H1 (cell line): ENCODE measurements at regions not wholly inside any gene's neighbourhood (a gene's known extent, or its start where the extent isn't known, plus 50 kb on each side); places are given as distances from the start of the nearest gene placed in this dataset.
"Not testable (repeated sequence)": the region's sequence is repeated elsewhere in the genome, so short reads cannot be mapped to it uniquely, and the experiment has no call there.

Source experiments
- CTCF ChIA-PET: fragments of 300-600 bp; sonication (Branson Sonifier 250); formaldehyde crosslinking; loops from one replicate; lab custom pipeline; 2021; ENCODE audit not compliant: partially characterized antibody; lab: Charles Lee
- POLR2A ChIA-PET: fragments of 300-600 bp; sonication (Branson Sonifier 250); formaldehyde crosslinking; loops from one replicate; lab custom pipeline; 2021; ENCODE audit warnings: inconsistent platforms; ENCODE audit not compliant: partially characterized antibody; lab: Charles Lee
- DNase-seq, 2 experiments: peaks; one replicate each; pipeline versions ENCODE4 v3.0.0 to v3.0.0-alpha.2; 2010 to 2022; ENCODE audit warnings: low spot score in 2 of 2, low read depth in 1 of 2, mixed read lengths in 1 of 2
- FAIRE-seq: peaks from 2 replicates; lab custom pipeline; 2011; peaks lifted over from hg19 to GRCh38; lab: Jason Lieb, UNC
- H2AFZ ChIP-seq: 2 replicates; pipeline ENCODE4 v1.8.1; 2012; ENCODE audit warnings: low read length, inconsistent platforms
- H2AK5ac ChIP-seq: 2 replicates; pipeline ENCODE4 v1.6.1; 2013; ENCODE audit warnings: low read depth, low read length
- H2BK120ac ChIP-seq: replicated peaks from 2 replicates; pipeline ENCODE3; 2013; ENCODE audit warnings: low read depth, low read length, inconsistent platforms
- H2BK12ac ChIP-seq: 2 replicates; pipeline ENCODE4 v1.6.1; 2013; ENCODE audit warnings: low read depth, low read length
- H2BK15ac ChIP-seq: 2 replicates; pipeline ENCODE4 v1.6.1; 2013; ENCODE audit warnings: low read length
- H2BK20ac ChIP-seq: 2 replicates; pipeline ENCODE4 v1.6.1; 2013; ENCODE audit warnings: low read length
- H2BK5ac ChIP-seq: 2 replicates; pipeline ENCODE4 v1.6.1; 2013; ENCODE audit warnings: low read depth, low read length
- H3K14ac ChIP-seq: 2 replicates; pipeline ENCODE4 v1.6.1; 2013; ENCODE audit warnings: inconsistent platforms; ENCODE audit not compliant: insufficient read length
- H3K18ac ChIP-seq: 2 replicates; pipeline ENCODE4 v1.6.1; 2013; ENCODE audit warnings: low read length; ENCODE audit errors: extremely low read depth
- H3K23ac ChIP-seq: 2 replicates; pipeline ENCODE4 v1.6.1; 2013; ENCODE audit warnings: inconsistent platforms; ENCODE audit not compliant: insufficient read length
- H3K23me2 ChIP-seq: 2 replicates; pipeline ENCODE4 v1.6.1; 2013; ENCODE audit warnings: low read depth, low read length
- H3K27ac ChIP-seq: 2 replicates; pipeline ENCODE4 v1.6.1; 2011; ENCODE audit warnings: low read depth, low read length, inconsistent platforms
- H3K27me3 ChIP-seq, 4 experiments: replicated peaks in 1 of 4; 1 replicate in 1 of 4; 2 replicates in 3 of 4; pipeline versions ENCODE4 v1.6.1 to v1.8.1; 2011 to 2013; ENCODE audit warnings: low read length in 3 of 4, mild to moderate bottlenecking in 3 of 4, inconsistent platforms in 2 of 4, mixed read lengths in 2 of 4, moderate library complexity in 1 of 4; ENCODE audit not compliant: control insufficient read depth in 3 of 4, insufficient read depth in 3 of 4; ENCODE audit errors: extremely low read depth in 1 of 4
- H3K36me3 ChIP-seq, 4 experiments: 2 replicates each; pipeline versions ENCODE4 v1.6.1 to v1.8.1; 2011 to 2013; ENCODE audit warnings: mild to moderate bottlenecking in 4 of 4, low read length in 3 of 4, moderate library complexity in 2 of 4, control low read depth in 1 of 4, inconsistent platforms in 1 of 4; ENCODE audit not compliant: insufficient read depth in 4 of 4, control insufficient read depth in 2 of 4
- H3K4ac ChIP-seq: replicated peaks from 2 replicates; pipeline ENCODE3; 2013; ENCODE audit warnings: low read length, low read depth, mixed read lengths, inconsistent platforms; ENCODE audit not compliant: insufficient read length
- H3K4me1 ChIP-seq, 4 experiments: replicated peaks in 1 of 4; 1 replicate in 1 of 4; 2 replicates in 3 of 4; pipeline versions ENCODE4 v1.6.1 to v1.8.1; 2011 to 2013; ENCODE audit warnings: low read length in 3 of 4, inconsistent platforms in 2 of 4, mixed read lengths in 1 of 4; ENCODE audit not compliant: insufficient read depth in 4 of 4, control insufficient read depth in 3 of 4
- H3K4me2 ChIP-seq, 2 experiments: 2 replicates each; pipeline versions ENCODE4 v1.6.1 to v1.8.1; 2011 to 2013; ENCODE audit warnings: low read depth in 2 of 2, low read length in 2 of 2, control low read depth in 1 of 2, inconsistent platforms in 1 of 2, mild to moderate bottlenecking in 1 of 2; ENCODE audit not compliant: insufficient read depth in 1 of 2
- H3K4me3 ChIP-seq, 4 experiments: fragments of 200-600, 300-600 bp in 1 of 4; sonication (generic), shearing (Covaris generic), sonication (Bioruptor Twin) in 1 of 4; 2 replicates each; pipeline versions ENCODE4 v1.5.1 to v1.8.1; 2011 to 2016; ENCODE audit warnings: low read length in 4 of 4, low read depth in 3 of 4, control low read depth in 2 of 4, inconsistent platforms in 2 of 4, mild to moderate bottlenecking in 2 of 4, mixed read lengths in 1 of 4, moderate library complexity in 1 of 4; ENCODE audit not compliant: insufficient read depth in 2 of 4; ENCODE audit errors: extremely low read depth in 1 of 4
- H3K56ac ChIP-seq: replicated peaks from 2 replicates; pipeline ENCODE3; 2013; ENCODE audit warnings: low read depth, mild to moderate bottlenecking, mixed read lengths, low read length, inconsistent platforms; ENCODE audit not compliant: insufficient read length
- H3K79me1 ChIP-seq: 2 replicates; pipeline ENCODE4 v1.6.1; 2013; ENCODE audit warnings: low read depth, low read length, control low read depth
- H3K79me2 ChIP-seq, 2 experiments: 2 replicates each; pipeline versions ENCODE4 v1.6.1 to v1.8.1; 2012 to 2013; ENCODE audit warnings: low read length in 2 of 2, mild to moderate bottlenecking in 2 of 2, inconsistent platforms in 1 of 2; ENCODE audit not compliant: insufficient read depth in 2 of 2, control insufficient read depth in 1 of 2
- H3K9ac ChIP-seq, 4 experiments: replicated peaks in 1 of 4; 1 replicate in 1 of 4; 2 replicates in 3 of 4; pipeline versions ENCODE4 v1.6.1 to v1.8.1; 2011 to 2013; ENCODE audit warnings: low read depth in 3 of 4, low read length in 3 of 4, control low read depth in 2 of 4, mild to moderate bottlenecking in 2 of 4, moderate library complexity in 2 of 4, inconsistent platforms in 1 of 4; ENCODE audit errors: extremely low read depth in 1 of 4
- H3K9me3 ChIP-seq, 2 experiments: 2 replicates each; pipeline versions ENCODE4 v1.6.1 to v1.8.1; 2012 to 2013; ENCODE audit warnings: mild to moderate bottlenecking in 2 of 2, moderate library complexity in 2 of 2, control low read depth in 1 of 2, inconsistent platforms in 1 of 2, low read depth in 1 of 2, low read length in 1 of 2, mixed read lengths in 1 of 2; ENCODE audit not compliant: insufficient read depth in 2 of 2
- H4K20me1 ChIP-seq, 2 experiments: replicated peaks in 1 of 2; 2 replicates each; pipeline versions ENCODE3 to v1.8.1; 2011 to 2013; ENCODE audit warnings: inconsistent platforms in 2 of 2, low read length in 2 of 2, mild to moderate bottlenecking in 1 of 2; ENCODE audit not compliant: insufficient read depth in 2 of 2, control insufficient read depth in 1 of 2
- H4K5ac ChIP-seq: 2 replicates; pipeline ENCODE4 v1.6.1; 2013; ENCODE audit warnings: low read length, low read depth, mixed read lengths, inconsistent platforms; ENCODE audit not compliant: insufficient read length
- H4K8ac ChIP-seq: 2 replicates; pipeline ENCODE4 v1.8.0; 2013; ENCODE audit warnings: mild to moderate bottlenecking, moderate library complexity, low read length, inconsistent platforms; ENCODE audit not compliant: insufficient read depth; ENCODE audit errors: extremely low read depth
- H4K91ac ChIP-seq: replicated peaks from 2 replicates; pipeline ENCODE3; 2013; ENCODE audit warnings: low read length, mixed read lengths, inconsistent platforms; ENCODE audit not compliant: insufficient read length
- WGBS, 2 experiments: shearing (Covaris generic) in 1 of 2; methylation state at CpG; one replicate each; pipeline versions ENCODE4 v1.1.6 to v1.1.7; 2013 to 2015; ENCODE audit warnings: low lambda C conversion rate in 2 of 2, mixed read lengths in 2 of 2, inconsistent platforms in 1 of 2, low coverage in 1 of 2, missing lambda C conversion rate in 1 of 2; ENCODE audit not compliant: insufficient replicate concordance in 2 of 2, insufficient coverage in 1 of 2, insufficient read length in 1 of 2; ENCODE audit errors: extremely low coverage in 1 of 2, missing lambda C conversion rate in 1 of 2; 5-methylcytosine and 5-hydroxymethylcytosine counted together

DNA sequence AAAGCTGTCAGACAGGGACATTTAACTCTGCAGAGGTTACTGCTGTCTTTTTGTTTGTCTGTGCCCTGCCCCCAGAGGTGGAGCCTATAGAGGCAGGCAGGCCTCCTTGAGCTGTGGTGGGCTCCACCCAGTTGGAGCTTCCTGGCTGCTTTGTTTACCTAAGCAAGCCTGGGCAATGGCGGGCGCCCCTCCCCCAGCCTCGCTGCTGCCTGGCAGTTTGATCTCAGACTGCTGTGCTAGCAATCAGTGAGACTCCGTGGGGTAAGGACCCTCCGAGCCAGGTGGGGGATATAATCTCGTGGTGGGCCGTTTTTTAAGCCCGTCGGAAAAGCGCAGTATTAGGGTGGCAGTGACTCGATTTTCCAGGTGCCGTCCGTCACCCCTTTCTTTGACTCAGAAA, 192.8 kb downstream of the AVL9 start:
- H3K4ac ChIP-seq, H4K20me1 ChIP-seq, H3K9ac ChIP-seq, H3K36me3 ChIP-seq, H3K23ac ChIP-seq, FAIRE-seq, H3K18ac ChIP-seq, DNase-seq, H4K91ac ChIP-seq, H2BK12ac ChIP-seq, H3K23me2 ChIP-seq, H3K4me3 ChIP-seq, H3K56ac ChIP-seq, H3K27ac ChIP-seq, H3K4me1 ChIP-seq, H2BK120ac ChIP-seq, H4K8ac ChIP-seq, H3K4me2 ChIP-seq, H4K5ac ChIP-seq, H3K27me3 ChIP-seq, H2BK20ac ChIP-seq, H3K79me1 ChIP-seq, H2AK5ac ChIP-seq, CTCF ChIA-PET, H3K79me2 ChIP-seq, H2BK5ac ChIP-seq, H2BK15ac ChIP-seq, H2AFZ ChIP-seq, H3K14ac ChIP-seq: not testable (repeated sequence)
- H3K9me3 ChIP-seq: peaks cover 0 to 12% of the 10 kb centered on the region in 2 experiments; a peak in 1 of 4 replicates
- 90% methylated on average over 13 of the region's 13 CpGs; no CpG with 5 or more reads in 1 of the 2 experiments for WGBS, 2 experiments
- POLR2A ChIA-PET: interaction anchor here (1.7 kb wide), 1 partner anchor 8 kb away, joined by 6 read pairs; no protein-coding TSS in a partner anchor
